Ovary (tissue), 7 donors: ENCODE measurements at regions not wholly inside any gene's neighbourhood (a gene's known extent, or its start where the extent isn't known, plus 50 kb on each side); places are given as distances from the start of the nearest gene placed in this dataset.

Experiments used
- DNase-seq, 5 donors: peaks; one replicate each; pipeline ENCODE4 v3.0.0-alpha.2; 2019 to 2020
- H3K27ac ChIP-seq, 2 donors: fragments of 200-600 bp; one replicate each; pipeline versions ENCODE4 v1.5.1 to v1.8.0; 2019 to 2022
- H3K27me3 ChIP-seq: fragments of 200-600 bp; one replicate; pipeline ENCODE4 v1.8.0; 2022
- H3K36me3 ChIP-seq: fragments of 200-600 bp; sonication (generic); one replicate; pipeline ENCODE4 v1.5.1; 2019
- H3K4me1 ChIP-seq: one replicate; pipeline ENCODE4 v1.8.1; 2013; ENCODE audit warnings: mild to moderate bottlenecking, moderate library complexity; ENCODE audit not compliant: insufficient read depth
- H3K4me3 ChIP-seq: fragments of 200-600 bp; sonication (generic); one replicate; pipeline ENCODE4 v1.5.1; 2017
- H3K9me3 ChIP-seq, 2 donors: fragments of 200-600 bp in 1 of 2; sonication (generic) in 1 of 2; one replicate each; pipeline versions ENCODE4 v1.5.1 to v1.8.1; 2013 to 2019; ENCODE audit warnings: mild to moderate bottlenecking in 1 of 2, moderate library complexity in 1 of 2
- CTCF ChIP-seq, 3 donors: fragments of 450-650 bp in 2 of 3; fragments of 200-600 bp in 1 of 3; IDR thresholded peaks; one replicate each; pipeline versions ENCODE4 v1.5.1 to v1.8.0; 2016 to 2022; ENCODE audit warnings: antibody characterized with exemption in 3 of 3, mild to moderate bottlenecking in 1 of 3
- EP300 ChIP-seq: sonication (generic); formaldehyde crosslinking; IDR thresholded peaks from one replicate; pipeline ENCODE4 v1.6.1; 2017; ENCODE audit warnings: antibody characterized with exemption
- POLR2A ChIP-seq: fragments of 450-650 bp; IDR thresholded peaks from one replicate; pipeline ENCODE4 v1.6.1; 2017; ENCODE audit warnings: antibody characterized with exemption, mild to moderate bottlenecking, moderate library complexity
- WGBS, 3 donors: extraction: QIAGEN DNeasy Blood & Tissue Kit in 1 of 3; methylation state at CpG; one replicate each; pipeline versions ENCODE4 v1.1.5 to v1.1.7; 2013 to 2017; 5-methylcytosine and 5-hydroxymethylcytosine counted together
- intact Hi-C, 4 donors: fragments of 100-400 bp; cut with DNase I; formaldehyde crosslinking; loops; one replicate each; pipeline versions ENCODE4 v1.11.0 to v1.15.1; 2022 to 2023
- donor health status: DM: no; HTN: no; CAD: no; lungs with moderate emphysema.
- donor health status: DM: no; HTN: no; CAD: no.
- donor health status: Bipolar disorder and iron deficiency.
- donor health status: DM: no; HTN: no; CAD: no.
- donor health status: DM: yes; HTN: yes; CAD: no.

GRCh38 chr9:4393806-4394523 is 94.1 kb upstream of the GLIS3 start:
- Histone ChIP-seq H3K4me1 (no peaks in the 10 kb centered on the region), H3K4me3 (no peak overlapping the region), H3K27ac (no peak overlapping the region), H3K27me3 (no peaks in the 10 kb centered on the region), H3K36me3 (no peaks in the 10 kb centered on the region), H3K9me3 (no peaks in the 10 kb centered on the region)
- WGBS, 3 donors = 66 to 76% (median 74%) methylated on average over 4 of the region's 4 CpGs
- DNase-seq = no peak
- TF ChIP-seq POLR2A (no peak), CTCF (IDR thresholded peaks at IDR 0.05) (no peak), EP300 (no peak)
- intact Hi-C loops = no loop called here

- Histone ChIP-seq H3K27me3 (no peaks in the 10 kb centered on the region), H3K4me3 (no peak overlapping the region), H3K36me3 (no peaks in the 10 kb centered on the region), H3K4me1 (no peaks in the 10 kb centered on the region), H3K9me3 (no peaks in the 10 kb centered on the region), H3K27ac (no peak overlapping the region)
- no peak for TF ChIP-seq POLR2A
- TF ChIP-seq CTCF (IDR thresholded peaks at IDR 0.05) = no peak
- TF ChIP-seq EP300 = no peak
- intact Hi-C loops = no loop called here
- 70 to 80% (median 74%) methylated on average over 4 of the region's 4 CpGs for WGBS, 3 donors
- DNase-seq = no peak
These were observed 89.9 kb upstream of the GLIS3 start for GRCh38 chr9:4389755-4390154.

- TF ChIP-seq POLR2A (no peak), EP300 (no peak), CTCF (IDR thresholded peaks at IDR 0.05) (no peak)
- Histone ChIP-seq H3K4me3 (no peak overlapping the region), H3K4me1 (no peaks in the 10 kb centered on the region), H3K27me3 (no peaks in the 10 kb centered on the region), H3K9me3 (no peaks in the 10 kb centered on the region), H3K36me3 (no peaks in the 10 kb centered on the region), H3K27ac (no peak overlapping the region)
- whole genome bisulfite sequencing, 3 donors = 87 to 88% (median 88%) methylated on average over 5 of the region's 5 CpGs
- intact Hi-C loops = no loop called here
- DNase-seq = no peak
These were observed 89.1 kb upstream of the GLIS3 start for GRCh38 chr9:4389003-4389402.

- no peak overlapping the region for H3K27ac ChIP-seq
- H3K27me3 ChIP-seq = no peaks in the 10 kb centered on the region
- intact Hi-C loops = no loop called here
- no peak for TF ChIP-seq POLR2A
- TF ChIP-seq CTCF (IDR thresholded peaks at IDR 0.05) = no peak
- TF ChIP-seq EP300 = no peak
- no peak for DNase-seq
- no peaks in the 10 kb centered on the region for H3K4me1 ChIP-seq
- no peaks in the 10 kb centered on the region for H3K9me3 ChIP-seq
- WGBS, 3 donors = 94 to 96% (median 96%) methylated on average over 3 of the region's 3 CpGs
- no peaks in the 10 kb centered on the region for H3K36me3 ChIP-seq
- H3K4me3 ChIP-seq = no peak overlapping the region
These were observed 87.0 kb upstream of the GLIS3 start for GRCh38 chr9:4386819-4387218.
